ENCODE measurements at regions not wholly inside any gene's neighbourhood (a gene's known extent, or its start where the extent isn't known, plus 50 kb on each side); places are given as distances from the start of the nearest gene placed in this dataset.

- no peak for DNase-seq (ENCODE audit: insufficient read length, low spot score)
- no peak for TF ChIP-seq POLR2A (IDR thresholded peaks at IDR 0.05; ENCODE audit: low read depth, low read length)
- FAIRE-seq = no peak
These were observed 148.2 kb downstream of the PCSK1 start for GRCh38 chr5:96284727-96285389.

GRCh38 chr5:96283589-96283988 lies 149.5 kb downstream of the PCSK1 start:
- no peak for TF ChIP-seq POLR2A (IDR thresholded peaks at IDR 0.05; ENCODE audit: low read depth, low read length)
- DNase-seq (ENCODE audit: insufficient read length, low spot score) (no peak), FAIRE-seq (no peak)

GRCh38 chr5:96282020-96282419 lies 151.0 kb downstream of the PCSK1 start:
- DNase-seq (ENCODE audit: insufficient read length, low spot score) = no peak
- no peak for FAIRE-seq
- TF ChIP-seq POLR2A (IDR thresholded peaks at IDR 0.05; ENCODE audit: low read depth, low read length) = no peak

- DNase-seq (ENCODE audit: insufficient read length, low spot score) (no peak), FAIRE-seq (no peak)
- no peak for TF ChIP-seq POLR2A (IDR thresholded peaks at IDR 0.05; ENCODE audit: low read depth, low read length)
These were observed 152.1 kb downstream of the PCSK1 start for GRCh38 chr5:96280946-96281393.

GRCh38 chr5:96279801-96280542 lies 153.1 kb downstream of the PCSK1 start:
- DNase-seq (ENCODE audit: insufficient read length, low spot score) = peak; percentile 16
- FAIRE-seq = peak; percentile 89
- TF ChIP-seq POLR2A (IDR thresholded peaks at IDR 0.05; ENCODE audit: low read depth, low read length) = no peak

- TF ChIP-seq POLR2A (IDR thresholded peaks at IDR 0.05; ENCODE audit: low read depth, low read length) = no peak
- DNase-seq (ENCODE audit: insufficient read length, low spot score) (no peak), FAIRE-seq (no peak)
These were observed 154.1 kb downstream of the PCSK1 start for GRCh38 chr5:96278981-96279380.

GRCh38 chr5:96275051-96275450 lies 158.0 kb downstream of the PCSK1 start:
- FAIRE-seq (no peak), DNase-seq (ENCODE audit: insufficient read length, low spot score) (no peak)
- TF ChIP-seq POLR2A (IDR thresholded peaks at IDR 0.05; ENCODE audit: low read depth, low read length) = no peak

- FAIRE-seq (no peak), DNase-seq (ENCODE audit: insufficient read length, low spot score) (no peak)
- no peak for TF ChIP-seq POLR2A (IDR thresholded peaks at IDR 0.05; ENCODE audit: low read depth, low read length)
These were observed 167.6 kb downstream of the PCSK1 start for GRCh38 chr5:96265487-96265886.

GRCh38 chr5:96264047-96264446 lies 169.0 kb downstream of the PCSK1 start:
- FAIRE-seq = no peak

GRCh38 chr5:96262105-96262504 lies 170.9 kb downstream of the PCSK1 start:
- no peak for TF ChIP-seq POLR2A (IDR thresholded peaks at IDR 0.05; ENCODE audit: low read depth, low read length)
- DNase-seq (ENCODE audit: insufficient read length, low spot score) (no peak), FAIRE-seq (no peak)

More at GRCh38 chr5:96264047-96264446, 169.0 kb downstream of the PCSK1 start:
- no peak for DNase-seq (ENCODE audit: insufficient read length, low spot score)
- TF ChIP-seq POLR2A (IDR thresholded peaks at IDR 0.05; ENCODE audit: low read depth, low read length) = no peak

GRCh38 chr5:96260009-96260408 lies 173.0 kb downstream of the PCSK1 start:
- no peak for TF ChIP-seq POLR2A (IDR thresholded peaks at IDR 0.05; ENCODE audit: low read depth, low read length)
- no peak for FAIRE-seq
- no peak for DNase-seq (ENCODE audit: insufficient read length, low spot score)

- DNase-seq (ENCODE audit: insufficient read length, low spot score) = no peak
- peak; percentile 61 for FAIRE-seq
- no peak for TF ChIP-seq POLR2A (IDR thresholded peaks at IDR 0.05; ENCODE audit: low read depth, low read length)
These were observed 173.8 kb downstream of the PCSK1 start for GRCh38 chr5:96259151-96259772.

- no peak for DNase-seq (ENCODE audit: insufficient read length, low spot score)
- no peak for FAIRE-seq
- no peak for TF ChIP-seq POLR2A (IDR thresholded peaks at IDR 0.05; ENCODE audit: low read depth, low read length)
These were observed 174.4 kb downstream of the PCSK1 start for GRCh38 chr5:96258692-96259091.

- FAIRE-seq (no peak), DNase-seq (ENCODE audit: insufficient read length, low spot score) (no peak)
- no peak for TF ChIP-seq POLR2A (IDR thresholded peaks at IDR 0.05; ENCODE audit: low read depth, low read length)
These were observed 175.1 kb downstream of the PCSK1 start for GRCh38 chr5:96257904-96258303.
